ENCODE measurements at regions not wholly inside any gene's neighbourhood (a gene's known extent, or its start where the extent isn't known, plus 50 kb on each side); places are given as distances from the start of the nearest gene placed in this dataset.

DNA sequence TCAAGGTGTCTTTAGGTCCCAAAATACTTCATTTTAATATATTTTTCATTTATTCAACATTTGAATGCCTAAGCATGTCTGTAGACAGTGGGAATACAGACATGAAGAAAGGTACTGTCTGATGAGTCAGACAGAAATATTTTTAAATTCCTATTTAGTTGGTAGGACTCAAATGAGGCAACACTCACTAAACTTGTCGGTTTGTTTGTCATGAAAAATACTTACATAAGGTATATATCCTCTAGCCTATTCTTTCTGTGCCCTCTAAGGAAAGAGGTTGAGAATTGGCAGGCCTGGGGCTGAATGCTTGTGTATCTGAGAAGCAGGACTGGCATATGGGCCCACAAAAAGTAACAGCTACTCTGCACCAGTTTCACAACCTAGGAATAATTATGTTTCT, 423.6 kb upstream of the MDFIC2 start:
- BruUV-seq (replicated peaks): no TSS peak
- dilution Hi-C loops (cut with MboI; ENCODE audit: extremely low pct_ligation_motif_present, low sequenced_read_pairs): no loop called here
- no peak overlapping the region for H3K4me2 ChIP-seq (ENCODE audit: insufficient read depth, low read length)
- no peaks in the 10 kb centered on the region for H3K36me3 ChIP-seq (ENCODE audit: control insufficient read depth in 2 of 2, extremely low read depth in 1 of 2, insufficient read depth in 2 of 2, low read length in 2 of 2)
- H3K9me3 ChIP-seq (replicated peaks; ENCODE audit: control insufficient read depth, insufficient read depth, low read length): no peaks in the 10 kb centered on the region
- H3K4me1 ChIP-seq (ENCODE audit: control insufficient read depth, extremely low read depth, insufficient read depth, low read length): peaks cover 13% of the 10 kb centered on the region
- H3K27ac ChIP-seq (ENCODE audit: insufficient read depth, low read depth, low read length): no peak overlapping the region
- H3K27me3 ChIP-seq (ENCODE audit: control insufficient read depth in 2 of 2, insufficient read depth in 2 of 2, low read length in 2 of 2): no peaks in the 10 kb centered on the region
- POLR2A ChIA-PET: no interaction called here
- no peak overlapping the region for H2AFZ ChIP-seq (ENCODE audit: low read depth, low read length)
- CTCF ChIA-PET: no interaction called here
- intact Hi-C loops (cut with micrococcal nuclease): loop anchor here (5.0 kb wide), 1 partner anchor 326 kb away; no protein-coding TSS in a partner anchor
- no peaks in the 10 kb centered on the region for H3K9me1 ChIP-seq (replicated peaks; ENCODE audit: control insufficient read depth, extremely low read depth, insufficient read depth, low read length)
- no peak overlapping the region for H3K4me3 ChIP-seq (replicated peaks in 1 of 3; ENCODE audit: insufficient read depth in 1 of 3, low read depth in 1 of 3, low read length in 3 of 3)
- FAIRE-seq (no peak), DNase-seq (ENCODE audit: low read depth, low spot score) (no peak)
- H3K9ac ChIP-seq (replicated peaks; ENCODE audit: extremely low read depth, insufficient read depth, low read length): no peak overlapping the region
- no peaks in the 10 kb centered on the region for H4K20me1 ChIP-seq (replicated peaks; ENCODE audit: control insufficient read depth, extremely low read depth, insufficient read depth, low read length)
- TF ChIP-seq FOS (IDR thresholded peaks at IDR 0.05; ENCODE audit: borderline replicate concordance, insufficient read depth, low read length): no peak
- TF ChIP-seq JUN (IDR thresholded peaks at IDR 0.05; ENCODE audit: borderline replicate concordance, insufficient read depth, insufficient read length, low read depth): no peak
- no peaks in the 10 kb centered on the region for H3K79me2 ChIP-seq (ENCODE audit: control insufficient read depth, insufficient read depth, low read length)

DNA sequence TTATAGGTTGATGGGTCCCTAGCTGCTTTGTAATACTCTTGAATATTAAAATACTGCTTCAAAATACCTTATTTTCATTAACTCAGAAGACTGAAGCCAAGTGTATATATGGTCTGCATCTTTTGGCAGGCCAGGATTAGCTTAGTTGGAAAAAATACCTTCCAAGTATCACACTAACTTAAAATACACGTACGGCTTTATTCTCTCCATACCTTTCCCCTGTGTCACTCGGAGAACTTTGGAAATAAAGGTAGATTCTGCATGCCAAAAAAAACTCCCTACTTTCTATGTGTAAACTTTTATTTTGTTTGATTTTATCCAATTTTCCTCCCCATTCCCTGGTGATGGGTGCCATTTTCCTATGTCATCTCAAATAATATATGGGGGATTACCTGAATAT, 422.3 kb upstream of the MDFIC2 start:
- TF ChIP-seq MYC (IDR thresholded peaks at IDR 0.05; ENCODE audit: low read depth, low read length) (no peak), GATA2 (IDR thresholded peaks at IDR 0.05; ENCODE audit: insufficient read depth, insufficient read length, low read depth, low read length) (no peak), EZH2 (IDR thresholded peaks at IDR 0.05; ENCODE audit: borderline replicate concordance, low read depth, low read length, severe bottlenecking) (no peak), POLR2A (IDR thresholded peaks at IDR 0.05; ENCODE audit: low read depth, low read length) (no peak), JUN (IDR thresholded peaks at IDR 0.05; ENCODE audit: borderline replicate concordance, insufficient read depth, insufficient read length, low read depth) (no peak), POLR2AphosphoS5 (IDR thresholded peaks at IDR 0.05; ENCODE audit: insufficient read depth, low read depth, low read length) (no peak), FOS (IDR thresholded peaks at IDR 0.05; ENCODE audit: borderline replicate concordance, insufficient read depth, low read length) (no peak)
- TF ChIP-seq, protein P1, sequence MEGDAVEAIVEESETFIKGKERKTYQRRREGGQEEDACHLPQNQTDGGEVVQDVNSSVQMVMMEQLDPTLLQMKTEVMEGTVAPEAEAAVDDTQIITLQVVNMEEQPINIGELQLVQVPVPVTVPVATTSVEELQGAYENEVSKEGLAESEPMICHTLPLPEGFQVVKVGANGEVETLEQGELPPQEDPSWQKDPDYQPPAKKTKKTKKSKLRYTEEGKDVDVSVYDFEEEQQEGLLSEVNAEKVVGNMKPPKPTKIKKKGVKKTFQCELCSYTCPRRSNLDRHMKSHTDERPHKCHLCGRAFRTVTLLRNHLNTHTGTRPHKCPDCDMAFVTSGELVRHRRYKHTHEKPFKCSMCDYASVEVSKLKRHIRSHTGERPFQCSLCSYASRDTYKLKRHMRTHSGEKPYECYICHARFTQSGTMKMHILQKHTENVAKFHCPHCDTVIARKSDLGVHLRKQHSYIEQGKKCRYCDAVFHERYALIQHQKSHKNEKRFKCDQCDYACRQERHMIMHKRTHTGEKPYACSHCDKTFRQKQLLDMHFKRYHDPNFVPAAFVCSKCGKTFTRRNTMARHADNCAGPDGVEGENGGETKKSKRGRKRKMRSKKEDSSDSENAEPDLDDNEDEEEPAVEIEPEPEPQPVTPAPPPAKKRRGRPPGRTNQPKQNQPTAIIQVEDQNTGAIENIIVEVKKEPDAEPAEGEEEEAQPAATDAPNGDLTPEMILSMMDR (IDR thresholded peaks at IDR 0.05; ENCODE audit: extremely low read depth in 1 of 2, insufficient read depth in 1 of 2, low read depth in 1 of 2, low read length in 2 of 2): no peak
- TF ChIP-seq, protein P2, sequence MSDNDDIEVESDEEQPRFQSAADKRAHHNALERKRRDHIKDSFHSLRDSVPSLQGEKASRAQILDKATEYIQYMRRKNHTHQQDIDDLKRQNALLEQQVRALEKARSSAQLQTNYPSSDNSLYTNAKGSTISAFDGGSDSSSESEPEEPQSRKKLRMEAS (IDR thresholded peaks at IDR 0.05; ENCODE audit: insufficient read depth, insufficient read length): no peak
- no peak overlapping the region for H3K9ac ChIP-seq (replicated peaks; ENCODE audit: extremely low read depth, insufficient read depth, low read length)
- H3K27me3 ChIP-seq (ENCODE audit: control insufficient read depth in 2 of 2, insufficient read depth in 2 of 2, low read length in 2 of 2): no peaks in the 10 kb centered on the region
- dilution Hi-C loops (cut with MboI; ENCODE audit: extremely low pct_ligation_motif_present, low sequenced_read_pairs): no loop called here
- ChIA-PET CTCF (interaction anchor here (1.0 to 1.2 kb wide), 2 partner anchors 18 to 184 kb away, joined by 3 to 4 read pairs; no protein-coding TSS in a partner anchor), POLR2A (no interaction called here)
- BruUV-seq (replicated peaks): no TSS peak
- H3K36me3 ChIP-seq (ENCODE audit: control insufficient read depth in 2 of 2, extremely low read depth in 1 of 2, insufficient read depth in 2 of 2, low read length in 2 of 2): no peaks in the 10 kb centered on the region
- H3K9me3 ChIP-seq (replicated peaks; ENCODE audit: control insufficient read depth, insufficient read depth, low read length): no peaks in the 10 kb centered on the region
- no peak overlapping the region for H3K4me3 ChIP-seq (replicated peaks in 1 of 3; ENCODE audit: insufficient read depth in 1 of 3, low read depth in 1 of 3, low read length in 3 of 3)
- DNase-seq (ENCODE audit: low read depth, low spot score): no peak
- H3K27ac ChIP-seq (ENCODE audit: insufficient read depth, low read depth, low read length): no peak overlapping the region
- no peaks in the 10 kb centered on the region for H3K79me2 ChIP-seq (ENCODE audit: control insufficient read depth, insufficient read depth, low read length)
- FAIRE-seq: no peak
- H3K4me1 ChIP-seq (ENCODE audit: control insufficient read depth, extremely low read depth, insufficient read depth, low read length): peaks cover 13% of the 10 kb centered on the region
- no peak overlapping the region for H2AFZ ChIP-seq (ENCODE audit: low read depth, low read length)
- no peaks in the 10 kb centered on the region for H3K9me1 ChIP-seq (replicated peaks; ENCODE audit: control insufficient read depth, extremely low read depth, insufficient read depth, low read length)
- no peaks in the 10 kb centered on the region for H4K20me1 ChIP-seq (replicated peaks; ENCODE audit: control insufficient read depth, extremely low read depth, insufficient read depth, low read length)
- intact Hi-C loops (cut with micrococcal nuclease): loop anchor here (5.0 kb wide), 1 partner anchor 328 kb away; no protein-coding TSS in a partner anchor
- no peak overlapping the region for H3K4me2 ChIP-seq (ENCODE audit: insufficient read depth, low read length)

All from endothelial cell of umbilical vein (primary cell).